Motor neuron (in vitro differentiated cells): ENCODE measurements at regions not wholly inside any gene's neighbourhood (a gene's known extent, or its start where the extent isn't known, plus 50 kb on each side); places are given as distances from the start of the nearest gene placed in this dataset.

Experiments
- ATAC-seq, 8 experiments: fragments of 200-7000 bp; cut with Tn5 transposase; replicated peaks in 6 of 8; 2 replicates each; pipeline ENCODE4 v1.8.0; 2021; ENCODE audit warnings: mild to moderate bottlenecking in 8 of 8, moderate library complexity in 8 of 8
- H3K27ac ChIP-seq, 2 donors: fragments of 250-450 bp; sonication (Bioruptor Pico); 2 replicates each; pipeline ENCODE4 v1.9.0; 2021; ENCODE audit warnings: antibody characterized with exemption in 2 of 2, mild to moderate bottlenecking in 2 of 2, moderate library complexity in 1 of 2
- H3K4me1 ChIP-seq, 2 donors: fragments of 250-450 bp; sonication (Bioruptor Pico); replicated peaks in 1 of 2; 2 replicates each; pipeline ENCODE4 v1.6.1; 2021; ENCODE audit warnings: antibody characterized with exemption in 2 of 2, mild to moderate bottlenecking in 2 of 2, moderate library complexity in 1 of 2
- H3K4me3 ChIP-seq, 5 donors: fragments of 250-450 bp; sonication (Bioruptor Pico); 2 replicates each; pipeline ENCODE4 v1.9.0; 2021; ENCODE audit warnings: antibody characterized with exemption in 5 of 5, mild to moderate bottlenecking in 5 of 5, moderate library complexity in 4 of 5
- WGBS, 10 experiments: fragments of 450-650 bp; shearing (Covaris generic); methylation state at CpG; one replicate each; pipeline ENCODE4 v1.0.0; 2022; 5-methylcytosine and 5-hydroxymethylcytosine counted together
- in situ Hi-C, 9 experiments: fragments of 400-800 bp; cut with MboI; loops; one replicate each; pipeline ENCODE4 v1.15.0; 2021; ENCODE audit warnings: low sequenced_read_pairs in 9 of 9, low pct_unique_long_range_greater_than_20kb in 2 of 9; ENCODE audit not compliant: unreplicated experiment in 9 of 9

DNA sequence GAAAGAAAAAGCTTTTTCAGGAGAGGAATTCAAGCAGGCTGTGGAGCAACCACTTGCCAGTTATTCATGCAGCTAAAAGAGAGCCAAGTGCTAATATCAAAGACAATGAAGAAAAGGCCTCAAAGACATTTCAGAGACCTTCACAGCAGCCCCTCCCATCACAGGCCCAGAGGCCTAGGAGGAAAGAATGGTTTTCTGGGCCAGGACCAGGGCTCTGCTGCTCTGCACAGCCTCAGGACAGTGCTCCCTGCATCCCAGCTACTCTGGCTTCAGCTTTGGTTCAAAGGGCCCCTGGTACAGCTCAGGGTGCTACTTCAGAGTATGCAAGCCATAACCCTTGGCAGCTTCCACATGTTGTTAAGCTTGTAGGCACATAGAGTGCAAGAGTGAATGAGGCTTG lies 119.5 kb downstream of the MSTN start:
- no peaks in the 10 kb centered on the region for H3K4me1 ChIP-seq
- H3K4me3 ChIP-seq, result no peak overlapping the region
- H3K27ac ChIP-seq, result no peak overlapping the region
- in situ Hi-C loops, result no loop called here
- ATAC-seq, result no peak

DNA sequence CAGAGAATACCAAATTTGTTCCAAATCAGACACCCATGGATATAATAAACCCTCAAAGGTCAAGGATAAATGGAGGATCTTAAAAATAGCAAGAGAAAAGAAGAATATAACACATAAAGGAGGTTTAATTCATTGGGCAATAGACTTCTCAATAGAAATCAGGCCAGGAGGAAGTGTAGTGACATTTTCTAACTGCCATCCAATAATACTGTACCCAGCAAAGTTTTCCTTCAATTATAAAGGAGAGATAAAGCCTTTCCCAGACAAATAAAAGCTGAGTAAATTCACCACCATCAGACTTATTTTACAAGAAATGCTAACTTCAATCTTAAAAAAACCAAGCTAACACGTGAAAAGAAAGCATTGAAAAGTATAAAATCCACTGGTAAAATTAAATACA lies 121.6 kb downstream of the MSTN start:
- no peaks in the 10 kb centered on the region for H3K4me1 ChIP-seq
- H3K27ac ChIP-seq, result no peak overlapping the region
- ATAC-seq, result no peak
- no peak overlapping the region for H3K4me3 ChIP-seq
- 11 to 100% (median 70%) methylated on average over 1 of the region's 1 CpG; no CpG with 5 or more reads in 1 of the 10 experiments for WGBS, 10 experiments
- in situ Hi-C loops, result no loop called here

DNA sequence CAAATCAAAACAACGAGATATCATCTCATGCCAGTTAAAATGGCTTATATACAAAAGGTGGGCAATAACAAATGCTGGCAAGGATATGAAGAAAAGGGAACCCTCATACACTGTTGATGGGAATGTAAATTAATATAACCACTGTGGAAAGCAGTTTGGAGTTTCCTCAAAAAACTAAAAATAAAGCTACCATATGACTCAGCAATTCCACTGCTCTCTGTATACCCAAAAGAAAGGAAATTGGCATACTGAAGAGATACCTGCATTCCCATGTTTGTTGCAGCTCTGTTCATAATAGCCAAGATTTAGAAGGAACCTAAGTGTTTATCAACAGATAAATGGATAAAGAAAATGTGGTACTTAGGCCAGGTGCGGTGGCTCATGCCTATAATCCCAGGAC lies 124.8 kb downstream of the MSTN start:
- in situ Hi-C loops, result no loop called here
- H3K27ac ChIP-seq, result no peak overlapping the region
- no peak for ATAC-seq
- 56 to 100% (median 80%) methylated on average over 1 to 2 of the region's 2 CpGs; no CpG with 5 or more reads in 2 of the 10 experiments for WGBS, 10 experiments
- no peaks in the 10 kb centered on the region for H3K4me1 ChIP-seq
- H3K4me3 ChIP-seq, result no peak overlapping the region

DNA sequence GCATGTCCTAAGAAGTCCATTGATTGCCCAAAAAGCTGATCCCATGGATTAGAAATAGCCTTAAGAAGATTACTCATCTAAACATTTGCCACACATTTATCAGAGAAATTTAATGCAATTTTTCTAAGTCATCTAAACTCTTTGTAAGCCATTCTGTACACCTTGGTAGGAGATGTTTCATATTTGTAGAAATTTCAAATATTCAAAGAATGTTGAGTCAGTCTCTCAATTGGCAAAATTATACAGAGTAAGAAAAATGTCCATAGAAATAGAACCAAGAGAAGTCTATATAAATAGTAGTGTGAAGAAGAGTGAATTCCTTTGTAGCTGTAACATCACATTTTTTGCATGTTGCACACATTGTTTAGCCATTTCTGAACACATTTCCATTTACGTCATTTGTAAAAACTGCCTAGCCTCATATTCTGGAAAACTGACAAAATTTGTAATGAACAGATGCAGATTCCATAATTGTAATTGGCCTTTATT lies 128.6 kb downstream of the MSTN start:
- H3K4me3 ChIP-seq, result no peak overlapping the region
- no peaks in the 10 kb centered on the region for H3K4me1 ChIP-seq
- in situ Hi-C loops, result no loop called here
- ATAC-seq, result peak in 2 of 8 experiments; percentile 31 to 72
- no peak overlapping the region for H3K27ac ChIP-seq
- 0 to 100% (median 71%) methylated on average over 1 of the region's 1 CpG; no CpG with 5 or more reads in 2 of the 10 experiments for WGBS, 10 experiments

DNA sequence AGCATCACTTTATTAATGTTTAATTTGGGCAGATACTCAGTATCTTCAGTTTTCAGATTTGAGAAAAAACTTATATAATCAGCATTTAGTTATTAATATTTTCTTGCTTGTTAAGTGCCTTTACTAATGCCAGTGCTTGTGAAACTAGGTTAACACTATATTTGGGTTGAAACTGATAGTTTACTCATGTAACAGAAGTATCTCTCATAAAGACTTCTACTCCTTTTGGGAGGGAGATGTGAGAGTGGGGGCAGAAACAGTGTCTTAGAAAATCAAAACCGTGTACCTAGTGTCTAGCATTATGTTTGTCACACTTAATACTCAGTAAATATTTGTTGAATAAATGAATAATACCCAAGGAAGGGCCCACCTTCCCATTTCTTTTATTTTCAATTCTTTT lies 129.5 kb downstream of the MSTN start:
- 0 to 67% (median 56%) methylated on average over 1 of the region's 1 CpG; no CpG with 5 or more reads in 1 of the 10 experiments for WGBS, 10 experiments
- Histone ChIP-seq H3K27ac (no peak overlapping the region), H3K4me3 (no peak overlapping the region), H3K4me1 (no peaks in the 10 kb centered on the region)
- ATAC-seq, result no peak
- in situ Hi-C loops, result no loop called here

DNA sequence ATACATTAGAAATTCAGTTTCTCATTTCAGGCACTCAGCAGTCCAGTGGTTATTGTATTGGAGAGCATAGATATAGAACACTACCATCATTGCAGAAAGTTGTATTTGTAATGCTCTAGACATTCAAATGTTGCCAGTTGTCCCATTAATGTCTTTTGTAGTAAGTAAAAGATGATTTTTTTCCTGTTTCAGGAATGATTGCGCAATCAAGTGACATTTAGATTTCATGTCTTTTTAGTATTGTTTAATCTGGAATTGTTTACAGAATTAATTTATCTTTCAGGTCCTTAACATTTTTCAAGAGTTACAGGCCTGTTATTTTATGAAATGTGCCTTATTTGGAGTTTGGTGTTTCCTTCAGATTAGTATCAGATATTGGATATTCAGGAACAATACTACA lies 134.7 kb downstream of the MSTN start:
- no peak overlapping the region for H3K4me3 ChIP-seq
- WGBS, 10 experiments, result 80 to 100% (median 96%) methylated on average over 1 of the region's 1 CpG; no CpG with 5 or more reads in 2 of the 10 experiments
- H3K4me1 ChIP-seq, result no peaks in the 10 kb centered on the region
- ATAC-seq, result no peak
- H3K27ac ChIP-seq, result no peak overlapping the region
- in situ Hi-C loops, result no loop called here
